Vagina (tissue), 2 donors: ENCODE measurements at regions not wholly inside any gene's neighbourhood (a gene's known extent, or its start where the extent isn't known, plus 50 kb on each side); places are given as distances from the start of the nearest gene placed in this dataset.

Source experiments
- POLR2A ChIP-seq, 2 donors: fragments of 450-650 bp; IDR thresholded peaks; one replicate each; pipeline ENCODE4 v1.6.1; 2017; ENCODE audit warnings: antibody characterized with exemption in 2 of 2, mild to moderate bottlenecking in 2 of 2, moderate library complexity in 2 of 2
- TF ChIP-seq, protein P1 (sequence below), 3 experiments: fragments of 450-650 bp in 2 of 3; fragments of 200-600 bp in 1 of 3; sonication (generic) in 1 of 3; IDR thresholded peaks; one replicate each; pipeline ENCODE4 v1.5.1; 2017 to 2019; ENCODE audit warnings: antibody characterized with exemption in 3 of 3, mild to moderate bottlenecking in 2 of 3, moderate library complexity in 2 of 3

- TF ChIP-seq, protein P1, sequence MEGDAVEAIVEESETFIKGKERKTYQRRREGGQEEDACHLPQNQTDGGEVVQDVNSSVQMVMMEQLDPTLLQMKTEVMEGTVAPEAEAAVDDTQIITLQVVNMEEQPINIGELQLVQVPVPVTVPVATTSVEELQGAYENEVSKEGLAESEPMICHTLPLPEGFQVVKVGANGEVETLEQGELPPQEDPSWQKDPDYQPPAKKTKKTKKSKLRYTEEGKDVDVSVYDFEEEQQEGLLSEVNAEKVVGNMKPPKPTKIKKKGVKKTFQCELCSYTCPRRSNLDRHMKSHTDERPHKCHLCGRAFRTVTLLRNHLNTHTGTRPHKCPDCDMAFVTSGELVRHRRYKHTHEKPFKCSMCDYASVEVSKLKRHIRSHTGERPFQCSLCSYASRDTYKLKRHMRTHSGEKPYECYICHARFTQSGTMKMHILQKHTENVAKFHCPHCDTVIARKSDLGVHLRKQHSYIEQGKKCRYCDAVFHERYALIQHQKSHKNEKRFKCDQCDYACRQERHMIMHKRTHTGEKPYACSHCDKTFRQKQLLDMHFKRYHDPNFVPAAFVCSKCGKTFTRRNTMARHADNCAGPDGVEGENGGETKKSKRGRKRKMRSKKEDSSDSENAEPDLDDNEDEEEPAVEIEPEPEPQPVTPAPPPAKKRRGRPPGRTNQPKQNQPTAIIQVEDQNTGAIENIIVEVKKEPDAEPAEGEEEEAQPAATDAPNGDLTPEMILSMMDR (IDR thresholded peaks at IDR 0.05) = no peak
- no peak for TF ChIP-seq POLR2A (IDR thresholded peaks at IDR 0.05)
Observed at GRCh38 chr5:53368966-53369605, 111.3 kb upstream of the FST start.
